Fibroblast of mammary gland (primary cell): ENCODE measurements at regions not wholly inside any gene's neighbourhood (a gene's known extent, or its start where the extent isn't known, plus 50 kb on each side); places are given as distances from the start of the nearest gene placed in this dataset.

ENCODE experiments used
- DNase-seq: peaks from one replicate; pipeline ENCODE4 v3.0.0-alpha.2; 2010; ENCODE audit warnings: low read depth
- H3K4me3 ChIP-seq: 2 replicates; pipeline ENCODE4 v1.5.1; 2011; ENCODE audit warnings: low read depth, mild to moderate bottlenecking, low read length, moderate library complexity; ENCODE audit not compliant: control insufficient read depth
- CTCF ChIP-seq: conservative IDR thresholded peaks from 2 replicates; pipeline ENCODE4 v1.5.1; 2011; ENCODE audit warnings: low read depth, low read length, inconsistent platforms; ENCODE audit not compliant: control insufficient read depth, insufficient read depth

- no peak overlapping the region for H3K4me3 ChIP-seq
- TF ChIP-seq CTCF, result no peak
- DNase-seq, result peak; percentile 90
Observed at GRCh38 chr20:24773751-24774201, 175.3 kb upstream of the CST7 start.

GRCh38 chr20:24775966-24776365 lies 173.1 kb upstream of the CST7 start:
- no peak for DNase-seq
- TF ChIP-seq CTCF, result no peak

GRCh38 chr20:24776755-24777271 lies 172.3 kb upstream of the CST7 start:
- no peak for DNase-seq
- no peak for TF ChIP-seq CTCF
- no peak overlapping the region for H3K4me3 ChIP-seq

More at GRCh38 chr20:24775966-24776365, 173.1 kb upstream of the CST7 start:
- H3K4me3 ChIP-seq, result no peak overlapping the region

GRCh38 chr20:24777746-24778145 lies 171.3 kb upstream of the CST7 start:
- no peak for DNase-seq

GRCh38 chr20:24778585-24779031 lies 170.5 kb upstream of the CST7 start:
- TF ChIP-seq CTCF, result no peak
- H3K4me3 ChIP-seq, result no peak overlapping the region
- no peak for DNase-seq

More at GRCh38 chr20:24777746-24778145, 171.3 kb upstream of the CST7 start:
- H3K4me3 ChIP-seq, result no peak overlapping the region
- TF ChIP-seq CTCF, result no peak

- TF ChIP-seq CTCF, result no peak
- no peak for DNase-seq
- H3K4me3 ChIP-seq, result no peak overlapping the region
Observed at GRCh38 chr20:24779131-24779530, 169.9 kb upstream of the CST7 start.

GRCh38 chr20:24779946-24780345 lies 169.1 kb upstream of the CST7 start:
- no peak for TF ChIP-seq CTCF
- no peak for DNase-seq
- no peak overlapping the region for H3K4me3 ChIP-seq
